ENCODE measurements at regions not wholly inside any gene's neighbourhood (a gene's known extent, or its start where the extent isn't known, plus 50 kb on each side); places are given as distances from the start of the nearest gene placed in this dataset.

- TF ChIP-seq CTCF (conservative IDR thresholded peaks at IDR 0.05; ENCODE audit: low read depth, low read length) (no peak), EZH2 (IDR thresholded peaks at IDR 0.05; ENCODE audit: borderline replicate concordance, low read depth, low read length, poor library complexity, severe bottlenecking) (no peak)
Measured at GRCh38 chr5:106202035-106202434, 1468.7 kb downstream of the EFNA5 start.

All from A673 (cell line).